NCI-H226 (cell line): ENCODE measurements at regions not wholly inside any gene's neighbourhood (a gene's known extent, or its start where the extent isn't known, plus 50 kb on each side); places are given as distances from the start of the nearest gene placed in this dataset.
A peak's percentile ranks its signal among the peaks of the same experiment; 100 is the strongest.
"Not testable (repeated sequence)": the region's sequence is repeated elsewhere in the genome, so short reads cannot be mapped to it uniquely, and the experiment has no call there.

ENCODE experiments used
- DNase-seq: peaks from one replicate; pipeline ENCODE4 v3.0.0-alpha.2; 2015

DNA sequence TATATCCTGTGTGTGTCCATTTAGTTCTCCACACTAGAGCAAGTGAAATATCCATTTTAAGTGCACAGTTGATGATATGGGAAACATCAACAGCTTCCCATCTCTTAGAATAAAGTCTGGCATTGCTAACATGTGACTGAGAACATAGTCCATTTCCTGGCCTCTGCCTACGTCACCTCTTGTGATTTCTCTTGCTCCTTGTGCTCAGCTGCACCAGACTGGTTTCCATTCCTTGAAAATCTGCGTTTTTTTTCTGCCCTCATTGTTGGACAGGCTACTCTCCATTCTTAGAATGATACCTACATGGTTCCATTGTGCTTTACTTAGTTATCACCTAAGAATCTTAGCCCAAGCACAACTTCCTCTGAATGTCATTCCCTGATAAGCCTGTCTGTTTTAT is 851.2 kb upstream of the ID2 start:
- no peak for DNase-seq

DNA sequence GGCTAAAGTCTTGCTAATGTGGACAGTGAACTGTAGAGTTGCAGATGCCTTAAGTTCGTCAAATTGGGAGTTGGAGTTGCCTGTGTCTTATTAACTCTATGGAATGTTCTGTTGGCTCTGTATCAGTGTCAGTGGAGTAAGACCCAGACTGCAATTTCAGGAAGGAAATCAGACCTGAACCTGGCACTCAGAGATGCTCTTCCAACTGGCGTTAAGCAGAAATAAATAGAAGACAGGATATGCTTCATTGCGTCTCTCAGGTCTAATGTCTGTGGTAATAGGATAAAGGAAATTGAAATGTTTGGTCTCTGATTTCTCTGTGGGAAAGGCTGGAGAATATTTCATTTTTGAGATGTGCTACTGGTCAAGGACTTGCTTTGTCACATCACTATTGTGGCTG is 846.7 kb upstream of the ID2 start:
- no peak for DNase-seq

GRCh38 chr2:7835693-7836680 is 845.9 kb upstream of the ID2 start:
- no peak for DNase-seq

GRCh38 chr2:7837237-7837760 is 844.6 kb upstream of the ID2 start:
- no peak for DNase-seq

DNA sequence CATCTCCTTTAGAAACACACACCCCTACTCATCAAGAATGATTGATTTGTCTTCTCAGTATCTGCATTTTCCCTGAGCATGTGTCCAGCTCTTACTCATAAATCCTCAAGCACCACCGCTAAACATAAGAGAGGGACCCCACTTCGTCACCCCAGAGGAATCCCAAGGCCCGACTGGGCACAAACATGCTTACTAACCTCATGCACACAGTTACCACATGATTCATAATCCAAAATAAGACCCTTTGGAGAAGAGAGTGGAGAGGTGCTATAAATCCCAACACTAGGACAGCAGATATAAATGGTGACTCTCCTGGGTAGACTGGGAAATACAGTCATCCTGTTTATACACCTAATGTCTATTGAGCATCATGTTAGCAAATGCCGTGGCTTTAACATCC is 843.2 kb upstream of the ID2 start:
- no peak for DNase-seq

DNA sequence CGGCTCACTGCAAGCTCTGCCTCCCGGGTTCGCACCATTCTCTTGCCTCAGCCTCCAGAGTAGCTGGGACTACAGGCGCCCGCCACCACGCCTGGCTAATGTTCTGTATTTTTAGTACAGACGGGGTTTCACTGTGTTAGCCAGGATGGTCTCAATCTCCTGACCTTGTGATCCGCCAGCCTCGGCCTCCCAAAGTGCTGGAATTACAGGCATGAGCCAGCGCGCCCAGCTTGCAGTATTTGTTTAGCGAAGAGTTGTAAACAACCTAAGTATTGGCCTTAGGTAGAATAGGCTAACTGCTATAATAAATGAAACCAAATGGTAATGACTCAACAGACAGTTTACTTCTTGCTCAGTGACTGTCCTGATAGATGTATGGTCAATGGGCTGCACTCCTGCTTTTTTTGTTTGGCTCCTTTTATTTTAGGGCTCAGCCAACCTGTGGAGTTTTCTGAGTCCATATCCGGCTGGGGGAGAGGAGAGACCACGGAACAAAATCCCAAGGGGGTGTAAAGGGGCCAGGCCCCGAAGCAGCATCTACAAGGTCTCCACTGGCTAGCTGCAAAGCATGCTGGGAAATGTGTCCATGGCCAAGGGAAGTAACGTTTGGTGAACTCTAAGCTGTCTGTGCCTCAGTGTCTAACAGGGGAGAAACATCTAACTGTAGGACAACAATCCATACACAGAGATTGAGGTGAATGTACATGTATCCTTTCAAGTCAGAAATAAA is 841.0 kb upstream of the ID2 start:
- DNase-seq: no peak

GRCh38 chr2:7841751-7842150 is 840.1 kb upstream of the ID2 start:
- peak; percentile 28 for DNase-seq

DNA sequence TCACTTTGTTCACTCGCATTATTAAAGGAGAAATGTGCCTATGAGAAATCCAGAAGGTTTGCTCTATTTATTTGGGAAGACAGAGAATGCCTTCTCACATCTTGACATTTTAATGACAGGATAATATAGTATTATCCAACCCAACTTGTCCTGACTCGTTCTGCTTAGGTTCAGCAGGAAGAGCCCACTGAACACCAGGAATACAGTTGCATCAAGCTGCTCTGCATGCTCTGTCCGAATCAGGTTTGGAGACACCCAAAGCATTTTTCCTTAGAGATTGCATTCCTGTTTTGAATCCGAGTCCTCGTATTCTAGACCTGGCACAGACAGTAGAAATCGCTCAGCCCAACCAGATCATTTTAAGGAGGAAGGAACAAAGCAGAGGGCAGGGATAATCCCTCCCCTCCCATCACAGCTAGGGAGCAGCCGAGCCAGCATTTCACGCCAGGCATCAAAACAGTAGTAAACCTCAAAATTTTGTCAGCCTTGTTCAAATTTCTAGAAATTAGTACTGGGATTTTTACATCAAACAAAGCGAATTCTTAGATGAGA is 837.4 kb upstream of the ID2 start:
- DNase-seq: no peak

DNA sequence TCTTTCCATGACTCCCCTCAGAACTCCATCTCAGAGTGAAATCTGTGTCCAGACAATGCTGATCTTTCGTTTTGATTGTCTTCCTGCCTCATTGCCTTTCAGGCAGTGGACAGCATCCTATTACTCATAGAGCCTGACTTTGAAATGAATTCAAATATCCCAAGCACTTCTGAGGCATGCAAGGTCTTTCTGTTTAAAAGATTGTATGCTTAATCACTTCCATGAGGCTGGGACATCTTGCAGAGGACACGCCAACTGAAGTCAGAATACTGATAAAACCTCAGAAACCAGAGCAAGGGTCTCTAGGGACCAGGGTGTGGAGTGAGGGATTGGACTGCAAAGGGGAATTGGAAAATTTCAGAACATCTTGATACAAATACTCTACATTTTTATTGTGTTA is 836.5 kb upstream of the ID2 start:
- DNase-seq: peak; percentile 61

GRCh38 chr2:7846607-7847006 is 835.2 kb upstream of the ID2 start:
- no peak for DNase-seq

DNA sequence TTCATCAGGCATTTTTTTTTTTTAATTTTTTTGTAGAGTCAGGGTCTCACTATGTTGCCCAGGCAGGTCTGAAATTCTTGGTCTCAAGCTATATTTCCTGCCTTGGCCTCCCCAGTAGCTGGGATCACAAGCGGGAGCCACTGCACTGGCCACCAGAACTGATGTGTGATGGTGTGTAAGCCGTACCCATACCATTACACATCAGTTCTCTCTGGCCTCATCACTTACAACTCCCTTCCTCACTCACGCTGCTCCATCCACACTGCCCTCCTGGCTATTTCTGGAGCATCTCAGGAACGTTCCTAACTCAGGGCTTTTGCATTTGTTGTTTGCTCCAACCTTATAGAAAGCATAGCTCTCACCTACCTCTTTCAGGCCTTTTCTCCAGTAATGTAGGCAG is 834.5 kb upstream of the ID2 start:
- no peak for DNase-seq

- DNase-seq: no peak
Measured at GRCh38 chr2:7849027-7849426, 832.8 kb upstream of the ID2 start.

DNA sequence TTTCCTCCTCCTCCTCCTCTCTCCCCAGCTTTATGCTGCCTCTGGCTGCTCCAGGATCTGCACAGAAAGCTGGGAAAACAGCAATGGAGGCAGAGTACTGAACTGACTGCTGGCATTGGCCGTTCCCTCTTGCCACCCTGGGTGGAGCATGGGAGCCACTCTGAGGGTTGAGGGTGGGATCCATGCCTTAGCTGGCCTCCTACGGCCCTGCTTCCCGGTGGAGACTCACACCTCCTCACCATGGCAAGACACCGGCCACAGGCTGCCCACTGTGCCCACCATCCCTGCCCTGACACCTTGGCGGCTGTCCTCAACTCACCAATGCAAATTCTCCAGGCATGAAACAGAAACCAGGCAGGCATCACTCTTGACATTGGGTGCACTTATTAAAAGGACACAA is 832.3 kb upstream of the ID2 start:
- DNase-seq: no peak

- DNase-seq: no peak
Measured at GRCh38 chr2:7852546-7852945, 829.3 kb upstream of the ID2 start.

DNA sequence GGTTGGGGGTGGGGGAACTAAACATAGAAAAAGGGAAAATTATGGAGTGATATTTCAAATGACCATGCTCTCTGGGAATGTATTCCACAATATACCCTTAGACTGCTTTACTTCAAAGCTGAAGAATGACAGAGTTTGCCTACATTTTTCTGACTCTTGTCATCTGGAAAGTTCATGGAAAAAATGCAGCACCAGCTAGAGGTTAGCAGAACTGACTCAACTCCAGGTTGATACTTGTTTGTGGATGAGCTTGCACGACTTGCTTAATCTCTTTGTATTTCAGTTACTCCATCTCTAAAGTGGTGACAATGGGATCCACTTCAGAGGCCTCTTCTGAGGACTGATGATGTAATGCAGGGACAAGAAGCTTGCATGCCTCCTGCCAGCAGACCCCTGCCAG is 824.0 kb upstream of the ID2 start:
- DNase-seq: peak; percentile 43

- DNase-seq: no peak
Measured at GRCh38 chr2:7858624-7859023, 823.2 kb upstream of the ID2 start.

- DNase-seq: no peak
Measured at GRCh38 chr2:7860693-7861092, 821.2 kb upstream of the ID2 start.

- no peak for DNase-seq
Measured at GRCh38 chr2:7861910-7862702, 819.8 kb upstream of the ID2 start.

DNA sequence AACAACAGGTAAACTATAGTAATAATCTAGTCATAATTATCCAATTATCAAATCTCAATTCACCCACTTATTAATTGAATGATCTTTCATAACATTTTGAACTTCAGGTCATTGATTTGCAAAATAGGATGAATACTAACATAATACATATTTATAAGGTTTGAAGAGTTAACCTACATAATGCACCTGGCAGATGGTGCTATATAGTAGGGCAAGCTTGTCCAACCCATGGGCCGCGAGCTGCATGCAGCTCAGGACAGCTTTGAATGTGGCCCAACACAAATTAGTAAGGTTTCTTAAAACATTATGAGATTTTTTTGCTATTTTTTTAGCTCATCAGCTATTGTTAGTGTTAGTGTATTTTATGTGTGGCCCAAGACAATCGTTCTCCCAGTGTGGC is 815.8 kb upstream of the ID2 start:
- no peak for DNase-seq

DNA sequence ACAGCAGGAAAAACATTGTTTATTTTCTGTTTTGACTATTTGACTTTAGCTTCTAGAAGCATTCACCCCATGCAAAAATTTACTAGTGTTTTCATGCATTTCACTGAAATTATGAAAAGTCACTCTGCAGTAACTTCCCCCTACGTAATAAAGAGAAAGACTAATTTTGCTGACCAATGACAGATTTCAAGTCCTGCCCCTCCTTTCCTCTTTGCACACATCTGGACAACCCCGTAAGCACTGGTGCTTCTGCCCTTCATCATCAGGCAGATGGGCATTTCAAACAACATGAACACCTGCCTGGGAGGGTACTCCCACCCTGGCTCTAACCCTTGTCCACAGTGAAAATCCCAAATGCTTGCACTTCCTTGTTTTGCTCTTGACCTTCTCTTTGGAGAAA is 815.0 kb upstream of the ID2 start:
- DNase-seq: no peak

GRCh38 chr2:7867867-7868266 is 814.0 kb upstream of the ID2 start:
- DNase-seq: peak; percentile 46

DNA sequence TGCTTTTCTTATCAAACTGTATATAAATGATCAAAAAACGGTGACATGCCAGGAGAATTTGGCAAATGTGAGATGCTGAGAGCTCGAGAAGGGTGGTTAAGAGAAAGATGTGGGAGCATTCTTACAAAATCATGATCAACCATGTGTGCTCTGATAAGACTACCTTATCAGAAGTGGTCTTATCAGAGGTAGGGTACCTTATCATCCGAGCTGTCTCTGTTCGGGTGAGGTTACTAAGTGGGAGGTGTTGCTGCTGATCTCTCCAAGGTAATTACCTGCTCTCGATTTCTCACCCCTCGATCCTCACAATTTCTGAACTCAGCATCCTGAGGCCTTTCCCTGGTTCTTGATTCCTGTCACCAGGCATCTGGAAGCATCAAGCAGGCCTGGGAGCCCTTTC is 813.0 kb upstream of the ID2 start:
- DNase-seq: peak; percentile 61

DNA sequence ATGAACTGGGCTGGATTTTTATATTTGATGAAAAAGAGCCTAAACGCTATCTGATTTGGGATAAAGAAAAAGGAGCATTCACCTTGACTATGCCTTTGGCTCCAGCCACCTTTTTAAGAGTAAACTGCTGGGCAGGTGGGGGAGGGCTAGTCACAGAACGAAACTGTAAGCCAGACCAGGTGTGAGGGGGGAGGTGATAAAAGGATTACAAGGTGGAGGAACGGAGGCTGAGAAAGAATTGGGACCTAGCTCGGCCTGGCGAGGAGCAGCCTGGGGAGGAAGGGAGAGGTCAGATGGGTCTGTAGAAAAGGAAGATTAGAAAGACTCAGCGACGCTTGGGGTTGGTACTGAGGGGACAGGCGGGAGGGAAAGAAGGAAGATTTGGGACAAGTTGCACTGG is 805.4 kb upstream of the ID2 start:
- not testable (repeated sequence) for DNase-seq
